ENCODE measurements at regions not wholly inside any gene's neighbourhood (a gene's known extent, or its start where the extent isn't known, plus 50 kb on each side); places are given as distances from the start of the nearest gene placed in this dataset.
A peak's percentile ranks its signal among the peaks of the same experiment; 100 is the strongest.

- peaks cover 76 to 85% of the 10 kb centered on the region in 2 donors for H3K4me1 Mint-ChIP-seq (ENCODE audit: low read depth in 2 of 2)
- DNase-seq (peak; percentile 18 to 37 (median 27)), ATAC-seq (replicated peaks) (peak; percentile 83)
- H3K36me3 Mint-ChIP-seq (ENCODE audit: insufficient read depth), result peaks cover 3% of the 10 kb centered on the region
- no peaks in the 10 kb centered on the region for H3K27me3 Mint-ChIP-seq
- peaks cover 0 to 6% of the 10 kb centered on the region in 2 donors for H3K9me3 Mint-ChIP-seq
- H3K4me3 Mint-ChIP-seq, result peak overlapping the region; percentile 63 to 73
- peak overlapping the region; percentile 88 to 94 for H3K27ac Mint-ChIP-seq
Observed at GRCh38 chr14:98189511-98189910, 1082.5 kb downstream of the BCL11B start.

GRCh38 chr14:98189944-98190343 lies 1082.1 kb downstream of the BCL11B start:
- Mint-ChIP-seq H3K27me3 (no peaks in the 10 kb centered on the region), H3K9me3 (peaks cover 0 to 7% of the 10 kb centered on the region in 2 donors), H3K36me3 (ENCODE audit: insufficient read depth) (peaks cover 3% of the 10 kb centered on the region), H3K27ac (peak overlapping the region; percentile 88 to 94), H3K4me1 (ENCODE audit: low read depth in 2 of 2) (peaks cover 74 to 83% of the 10 kb centered on the region in 2 donors), H3K4me3 (peak overlapping the region; percentile 63 to 73)
- no peak for DNase-seq
- ATAC-seq (replicated peaks), result peak; percentile 9

DNA sequence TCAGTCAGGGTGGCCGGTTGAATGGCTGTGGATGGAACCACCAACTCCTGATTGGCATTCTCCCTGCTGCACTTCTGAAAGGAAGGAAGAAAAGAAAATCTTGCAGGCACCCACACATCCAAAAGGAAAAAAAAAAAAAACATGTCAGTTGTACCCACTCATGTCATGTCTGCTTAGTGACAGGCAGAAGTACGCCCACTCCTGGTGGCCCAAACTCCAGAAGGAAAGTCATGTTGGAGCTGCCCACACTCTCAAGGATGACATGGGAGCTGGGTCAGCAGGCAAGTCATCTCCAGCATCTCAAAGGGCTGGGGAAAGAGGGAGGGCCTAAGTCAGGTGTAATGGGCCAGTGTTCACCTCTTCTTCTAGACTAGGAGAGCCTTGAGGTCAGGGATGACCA lies 1079.1 kb downstream of the BCL11B start:
- Mint-ChIP-seq H3K27me3 (no peaks in the 10 kb centered on the region), H3K4me3 (no peak overlapping the region), H3K36me3 (ENCODE audit: insufficient read depth) (peaks cover 3% of the 10 kb centered on the region), H3K27ac (peak overlapping the region; percentile 27 to 74), H3K4me1 (ENCODE audit: low read depth in 2 of 2) (peaks cover 69 to 85% of the 10 kb centered on the region in 2 donors), H3K9me3 (peaks cover 0 to 7% of the 10 kb centered on the region in 2 donors)
- ATAC-seq (replicated peaks), result no peak
- no peak for DNase-seq

- Mint-ChIP-seq H3K27me3 (no peaks in the 10 kb centered on the region), H3K36me3 (ENCODE audit: insufficient read depth) (peaks cover 2% of the 10 kb centered on the region), H3K4me1 (ENCODE audit: low read depth in 2 of 2) (peaks cover 69 to 86% of the 10 kb centered on the region in 2 donors), H3K27ac (peak overlapping the region in 1 of 2 donors; percentile 18), H3K9me3 (peaks cover 0 to 7% of the 10 kb centered on the region in 2 donors), H3K4me3 (no peak overlapping the region)
- ATAC-seq (replicated peaks) (no peak), DNase-seq (no peak)
Observed at GRCh38 chr14:98194821-98195220, 1077.2 kb downstream of the BCL11B start.

DNA sequence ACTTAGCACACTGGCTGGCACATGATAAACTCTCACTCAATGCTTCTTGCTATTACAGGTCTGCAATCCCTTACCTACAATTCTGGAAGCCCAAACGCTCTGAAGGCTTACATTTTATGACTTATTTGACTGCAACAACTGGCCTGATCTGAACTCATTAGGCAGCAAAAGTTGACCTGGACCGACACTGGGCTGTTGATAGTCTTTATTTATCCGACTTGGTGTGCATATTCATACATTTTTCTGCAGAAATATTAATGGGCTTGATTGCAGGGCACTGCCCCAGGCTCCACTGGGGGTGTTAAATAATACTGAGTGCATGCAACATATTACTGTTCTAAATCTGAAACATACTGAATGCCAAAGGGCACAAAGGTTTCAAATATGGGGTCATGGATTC lies 1076.7 kb downstream of the BCL11B start:
- ATAC-seq (replicated peaks), result no peak
- peaks cover 2% of the 10 kb centered on the region for H3K36me3 Mint-ChIP-seq (ENCODE audit: insufficient read depth)
- DNase-seq, result no peak
- H3K27ac Mint-ChIP-seq, result peak overlapping the region; percentile 18 to 66
- H3K4me1 Mint-ChIP-seq (ENCODE audit: low read depth in 2 of 2), result peaks cover 68 to 86% of the 10 kb centered on the region in 2 donors
- H3K27me3 Mint-ChIP-seq, result no peaks in the 10 kb centered on the region
- peaks cover 0 to 7% of the 10 kb centered on the region in 2 donors for H3K9me3 Mint-ChIP-seq
- peak overlapping the region; percentile 34 to 55 for H3K4me3 Mint-ChIP-seq

DNA sequence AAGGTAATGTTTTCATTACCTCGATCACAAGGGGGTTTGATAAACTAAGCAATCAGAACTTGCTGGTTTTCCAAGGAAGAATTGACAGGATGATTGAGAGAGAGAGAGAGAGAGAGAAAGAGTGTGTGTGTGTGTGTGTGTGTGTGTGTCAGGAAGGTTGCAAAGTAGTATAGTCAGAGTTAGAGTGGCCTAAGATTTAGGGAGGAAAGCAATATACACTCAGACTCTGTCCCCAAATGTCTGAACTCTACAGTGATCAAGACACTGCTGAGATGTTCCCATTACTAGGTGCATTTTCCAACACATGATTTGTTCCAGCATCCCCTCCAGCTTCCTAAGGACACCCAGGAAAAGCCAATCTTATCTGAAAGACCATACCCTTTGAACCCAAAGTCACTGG lies 1074.1 kb downstream of the BCL11B start:
- H3K4me1 Mint-ChIP-seq (ENCODE audit: low read depth in 2 of 2), result peaks cover 57 to 66% of the 10 kb centered on the region in 2 donors
- DNase-seq (no peak), ATAC-seq (replicated peaks) (peak; percentile 15)
- peaks cover 0 to 7% of the 10 kb centered on the region in 2 donors for H3K9me3 Mint-ChIP-seq
- H3K27ac Mint-ChIP-seq, result peak overlapping the region; percentile 84 to 93
- H3K27me3 Mint-ChIP-seq, result no peaks in the 10 kb centered on the region
- peaks cover 2% of the 10 kb centered on the region for H3K36me3 Mint-ChIP-seq (ENCODE audit: insufficient read depth)
- H3K4me3 Mint-ChIP-seq, result peak overlapping the region; percentile 73

DNA sequence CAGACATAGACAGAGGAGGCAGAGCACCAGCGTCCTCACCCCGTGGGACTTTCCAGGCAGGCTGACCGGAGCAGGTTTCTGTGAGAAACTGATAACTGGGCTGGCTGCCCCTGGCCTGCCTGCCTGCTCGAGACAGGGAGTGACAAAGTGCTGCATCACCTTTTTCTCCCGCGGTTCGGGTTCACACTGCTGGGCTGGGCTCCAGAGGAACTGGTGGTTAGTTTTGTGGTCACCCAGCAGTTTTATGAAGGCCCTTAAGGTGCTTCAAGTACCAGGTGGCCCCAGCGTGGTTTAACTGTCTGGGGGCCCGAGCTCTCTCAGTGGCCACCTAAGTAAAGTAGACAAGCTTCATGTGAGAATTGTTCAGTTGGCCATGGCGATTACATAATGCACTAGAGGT lies 1073.6 kb downstream of the BCL11B start:
- peak overlapping the region; percentile 84 to 93 for H3K27ac Mint-ChIP-seq
- peak overlapping the region; percentile 73 for H3K4me3 Mint-ChIP-seq
- peaks cover 0 to 7% of the 10 kb centered on the region in 2 donors for H3K9me3 Mint-ChIP-seq
- no peaks in the 10 kb centered on the region for H3K27me3 Mint-ChIP-seq
- peak; percentile 91 for ATAC-seq (replicated peaks)
- peak; percentile 42 to 52 (median 46) for DNase-seq
- H3K36me3 Mint-ChIP-seq (ENCODE audit: insufficient read depth), result peaks cover 2% of the 10 kb centered on the region
- peaks cover 55 to 67% of the 10 kb centered on the region in 2 donors for H3K4me1 Mint-ChIP-seq (ENCODE audit: low read depth in 2 of 2)

DNA sequence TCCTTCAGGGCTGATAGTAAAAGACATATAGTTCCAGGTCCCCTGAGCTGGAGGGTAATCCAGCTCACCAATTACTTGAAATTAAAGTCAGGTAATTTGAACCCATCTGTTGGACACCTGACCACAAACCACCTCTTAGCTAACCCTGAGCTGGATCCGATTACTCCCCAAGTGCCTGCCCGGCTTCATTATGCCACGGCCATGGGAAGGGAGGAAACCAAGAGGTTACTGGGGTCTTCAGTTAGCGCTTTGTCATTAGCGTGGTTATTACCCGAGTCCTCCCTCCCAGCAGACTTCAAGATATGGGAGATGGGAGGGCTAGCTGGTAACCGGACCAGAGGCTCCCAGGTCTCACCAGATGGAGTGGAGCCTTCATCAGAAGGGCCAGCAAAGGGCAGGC lies 1071.4 kb downstream of the BCL11B start:
- Mint-ChIP-seq H3K27ac (no peak overlapping the region), H3K4me3 (no peak overlapping the region), H3K9me3 (no peaks in the 10 kb centered on the region), H3K36me3 (ENCODE audit: insufficient read depth) (peaks cover 2% of the 10 kb centered on the region), H3K27me3 (no peaks in the 10 kb centered on the region), H3K4me1 (ENCODE audit: low read depth in 2 of 2) (peaks cover 49 to 69% of the 10 kb centered on the region in 2 donors)
- DNase-seq (no peak), ATAC-seq (replicated peaks) (no peak)

DNA sequence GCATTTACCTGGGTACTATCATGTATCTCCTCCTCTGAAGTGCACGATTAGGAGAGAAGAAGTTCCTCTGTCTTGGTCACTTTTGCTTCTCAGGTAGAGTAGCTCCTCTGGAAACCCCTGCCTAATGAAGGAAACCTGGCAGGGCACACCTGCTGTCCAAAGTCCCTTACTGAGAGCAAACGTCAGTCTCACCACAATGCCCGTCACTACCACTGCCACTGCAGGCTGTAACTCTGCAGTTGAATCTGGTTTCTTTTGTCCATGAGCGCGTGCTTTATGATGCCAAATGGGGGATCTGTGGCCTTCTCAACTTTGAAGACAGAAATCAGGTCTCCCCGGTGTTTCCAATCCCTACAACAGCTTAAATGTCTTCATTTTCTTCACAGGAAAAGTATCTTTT lies 1068.6 kb downstream of the BCL11B start:
- Mint-ChIP-seq H3K27me3 (no peaks in the 10 kb centered on the region), H3K36me3 (ENCODE audit: insufficient read depth) (peaks cover under 1% of the 10 kb centered on the region), H3K4me3 (no peak overlapping the region), H3K9me3 (no peaks in the 10 kb centered on the region), H3K4me1 (ENCODE audit: low read depth in 2 of 2) (peaks cover 51 to 62% of the 10 kb centered on the region in 2 donors), H3K27ac (no peak overlapping the region)
- DNase-seq (no peak), ATAC-seq (replicated peaks) (no peak)

- H3K9me3 Mint-ChIP-seq, result no peaks in the 10 kb centered on the region
- DNase-seq (no peak), ATAC-seq (replicated peaks) (no peak)
- H3K27ac Mint-ChIP-seq, result peak overlapping the region; percentile 49 to 86
- no peak overlapping the region for H3K4me3 Mint-ChIP-seq
- no peaks in the 10 kb centered on the region for H3K27me3 Mint-ChIP-seq
- peaks cover 47 to 60% of the 10 kb centered on the region in 2 donors for H3K4me1 Mint-ChIP-seq (ENCODE audit: low read depth in 2 of 2)
- H3K36me3 Mint-ChIP-seq (ENCODE audit: insufficient read depth), result no peaks in the 10 kb centered on the region
Observed at GRCh38 chr14:98204139-98204538, 1067.9 kb downstream of the BCL11B start.

- Mint-ChIP-seq H3K4me3 (peak overlapping the region in 1 of 2 donors; percentile 26), H3K27ac (peak overlapping the region; percentile 67 to 88), H3K27me3 (no peaks in the 10 kb centered on the region), H3K36me3 (ENCODE audit: insufficient read depth) (no peaks in the 10 kb centered on the region), H3K4me1 (ENCODE audit: low read depth in 2 of 2) (peaks cover 55 to 76% of the 10 kb centered on the region in 2 donors), H3K9me3 (no peaks in the 10 kb centered on the region)
- no peak for DNase-seq
- ATAC-seq (replicated peaks), result no peak
Observed at GRCh38 chr14:98207415-98207814, 1064.6 kb downstream of the BCL11B start.

GRCh38 chr14:98208211-98208611 lies 1063.8 kb downstream of the BCL11B start:
- H3K36me3 Mint-ChIP-seq (ENCODE audit: insufficient read depth), result no peaks in the 10 kb centered on the region
- DNase-seq (no peak), ATAC-seq (replicated peaks) (no peak)
- no peaks in the 10 kb centered on the region for H3K27me3 Mint-ChIP-seq
- H3K4me3 Mint-ChIP-seq, result peak overlapping the region in 1 of 2 donors; percentile 18
- peak overlapping the region; percentile 67 to 88 for H3K27ac Mint-ChIP-seq
- H3K9me3 Mint-ChIP-seq, result no peaks in the 10 kb centered on the region
- H3K4me1 Mint-ChIP-seq (ENCODE audit: low read depth in 2 of 2), result peaks cover 51 to 76% of the 10 kb centered on the region in 2 donors

GRCh38 chr14:98208943-98209342 lies 1063.1 kb downstream of the BCL11B start:
- no peaks in the 10 kb centered on the region for H3K36me3 Mint-ChIP-seq (ENCODE audit: insufficient read depth)
- no peak for DNase-seq
- H3K4me3 Mint-ChIP-seq, result peak overlapping the region in 1 of 2 donors; percentile 80
- H3K27me3 Mint-ChIP-seq, result no peaks in the 10 kb centered on the region
- H3K9me3 Mint-ChIP-seq, result no peaks in the 10 kb centered on the region
- H3K27ac Mint-ChIP-seq, result peak overlapping the region; percentile 90 to 97
- ATAC-seq (replicated peaks), result no peak
- peaks cover 51 to 70% of the 10 kb centered on the region in 2 donors for H3K4me1 Mint-ChIP-seq (ENCODE audit: low read depth in 2 of 2)

GRCh38 chr14:98210045-98210672 lies 1061.8 kb downstream of the BCL11B start:
- Mint-ChIP-seq H3K4me3 (peak overlapping the region; percentile 72 to 80), H3K27me3 (no peaks in the 10 kb centered on the region), H3K4me1 (ENCODE audit: low read depth in 2 of 2) (peaks cover 49 to 61% of the 10 kb centered on the region in 2 donors), H3K9me3 (no peaks in the 10 kb centered on the region), H3K27ac (peak overlapping the region; percentile 90 to 97), H3K36me3 (ENCODE audit: insufficient read depth) (no peaks in the 10 kb centered on the region)
- ATAC-seq (replicated peaks) (peak; percentile 82), DNase-seq (peak; percentile 38 to 39 (median 39))
